GM23338 (cell line): ENCODE measurements at regions not wholly inside any gene's neighbourhood (a gene's known extent, or its start where the extent isn't known, plus 50 kb on each side); places are given as distances from the start of the nearest gene placed in this dataset.

Experiments
- ATAC-seq: fragments of 200-7000 bp; cut with Tn5 transposase; 3 replicates; pipeline ENCODE4 v1.9.1; 2020
- DNase-seq: peaks from one replicate; pipeline ENCODE4 v3.0.0-alpha.2; 2015; ENCODE audit warnings: low spot score
- H2AFZ ChIP-seq: fragments of 200-600 bp; sonication (generic); 2 replicates; pipeline ENCODE4 v1.8.0; 2016; ENCODE audit warnings: antibody characterized with exemption, mild to moderate bottlenecking, moderate library complexity
- H3F3A ChIP-seq: fragments of 200-600 bp; sonication (generic); replicated peaks from 2 replicates; pipeline ENCODE4 v1.8.0; 2017; ENCODE audit warnings: antibody characterized with exemption, mixed run types, low read depth
- H3K27ac ChIP-seq: fragments of 200-600 bp; sonication (generic); 2 replicates; pipeline ENCODE4 v1.6.1; 2016; ENCODE audit warnings: low read depth
- H3K27me3 ChIP-seq: fragments of 200-600 bp; sonication (generic); 2 replicates; pipeline ENCODE4 v1.8.0; 2016; ENCODE audit warnings: mild to moderate bottlenecking, mixed run types, moderate library complexity; ENCODE audit not compliant: insufficient read depth
- H3K36me3 ChIP-seq: fragments of 200-600 bp; sonication (generic); 2 replicates; pipeline ENCODE4 v1.8.0; 2016; ENCODE audit warnings: mild to moderate bottlenecking; ENCODE audit not compliant: insufficient read depth
- H3K4me1 ChIP-seq: fragments of 200-600 bp; sonication (generic); 2 replicates; pipeline ENCODE4 v1.8.0; 2016; ENCODE audit warnings: mild to moderate bottlenecking, moderate library complexity; ENCODE audit not compliant: insufficient read depth
- H3K4me2 ChIP-seq: fragments of 200-600 bp; sonication (generic); 2 replicates; pipeline ENCODE4 v1.7.1; 2017; ENCODE audit warnings: mixed run types
- H3K4me3 ChIP-seq: fragments of 200-600 bp; sonication (generic); 2 replicates; pipeline ENCODE4 v1.6.1; 2016; ENCODE audit warnings: mixed run types
- H3K79me2 ChIP-seq: fragments of 200-600 bp; sonication (generic); replicated peaks from 2 replicates; pipeline ENCODE4 v1.8.0; 2017; ENCODE audit warnings: mild to moderate bottlenecking; ENCODE audit not compliant: insufficient read depth
- H3K9me2 ChIP-seq: fragments of 200-600 bp; sonication (generic); 2 replicates; pipeline ENCODE4 v1.8.0; 2017; ENCODE audit not compliant: insufficient read depth
- H4K20me1 ChIP-seq: fragments of 200-600 bp; sonication (generic); replicated peaks from 2 replicates; pipeline ENCODE4 v1.8.0; 2017; ENCODE audit warnings: mild to moderate bottlenecking; ENCODE audit not compliant: insufficient read depth
- H3K27ac Mint-ChIP-seq: 2 replicates; pipeline ENCODE4 v1.8.0; 2020; ENCODE audit warnings: inconsistent platforms, mild to moderate bottlenecking, moderate library complexity, mixed read lengths
- H3K27me3 Mint-ChIP-seq: 3 replicates; pipeline ENCODE4 v1.8.0; 2022; ENCODE audit warnings: low read depth, mild to moderate bottlenecking, moderate library complexity, mixed read lengths, inconsistent platforms; ENCODE audit not compliant: insufficient read depth, poor library complexity
- H3K36me3 Mint-ChIP-seq: 3 replicates; pipeline ENCODE4 v1.8.0; 2021; ENCODE audit warnings: low read depth, mild to moderate bottlenecking, inconsistent platforms, moderate library complexity, mixed read lengths
- H3K4me1 Mint-ChIP-seq: 3 replicates; pipeline ENCODE4 v1.8.0; 2020; ENCODE audit warnings: mild to moderate bottlenecking, inconsistent platforms, mixed read lengths
- H3K4me3 Mint-ChIP-seq: 3 replicates; pipeline ENCODE4 v1.8.0; 2021; ENCODE audit warnings: moderate library complexity, mild to moderate bottlenecking, inconsistent platforms, mixed read lengths
- H3K9me3 Mint-ChIP-seq: 3 replicates; pipeline ENCODE4 v1.8.0; 2020; ENCODE audit warnings: moderate library complexity, mild to moderate bottlenecking, inconsistent platforms, mixed read lengths
- CREB1 ChIP-seq: fragments of 250-450 bp; sonication (Bioruptor Pico); IDR thresholded peaks from 2 replicates; pipeline ENCODE4 v1.5.0; 2020; ENCODE audit warnings: low read depth, mild to moderate bottlenecking, moderate library complexity
- EZH2 ChIP-seq: fragments of 200-600 bp; sonication (generic); IDR thresholded peaks from one replicate; pipeline ENCODE4 v1.8.0; 2017; ENCODE audit warnings: antibody characterized with exemption, mild to moderate bottlenecking, low read depth; ENCODE audit not compliant: unreplicated experiment
- EZH2phosphoT487 ChIP-seq: fragments of 200-600 bp; sonication (generic); IDR thresholded peaks from one replicate; pipeline ENCODE4 v1.8.1; 2018; ENCODE audit warnings: antibody characterized with exemption; ENCODE audit not compliant: unreplicated experiment
- JUNB ChIP-seq: IDR thresholded peaks from one replicate; pipeline ENCODE4 v1.6.1; 2016; ENCODE audit warnings: antibody characterized with exemption; ENCODE audit not compliant: unreplicated experiment
- NANOG ChIP-seq: IDR thresholded peaks from 2 replicates; pipeline ENCODE4 v1.6.1; 2016; ENCODE audit warnings: antibody characterized with exemption, borderline replicate concordance
- STAT1 ChIP-seq: IDR thresholded peaks from one replicate; pipeline ENCODE4 v1.6.1; 2016; ENCODE audit warnings: antibody characterized with exemption; ENCODE audit not compliant: unreplicated experiment
- TF ChIP-seq, protein P1 (sequence below): fragments of 250-450 bp; sonication (Bioruptor Pico); IDR thresholded peaks from 2 replicates; pipeline ENCODE4 v1.5.0; 2020; ENCODE audit warnings: mild to moderate bottlenecking, moderate library complexity
- TF ChIP-seq, protein P2 (sequence below): IDR thresholded peaks from one replicate; pipeline ENCODE4 v1.6.1; 2018; ENCODE audit warnings: antibody characterized with exemption; ENCODE audit not compliant: unreplicated experiment

DNA sequence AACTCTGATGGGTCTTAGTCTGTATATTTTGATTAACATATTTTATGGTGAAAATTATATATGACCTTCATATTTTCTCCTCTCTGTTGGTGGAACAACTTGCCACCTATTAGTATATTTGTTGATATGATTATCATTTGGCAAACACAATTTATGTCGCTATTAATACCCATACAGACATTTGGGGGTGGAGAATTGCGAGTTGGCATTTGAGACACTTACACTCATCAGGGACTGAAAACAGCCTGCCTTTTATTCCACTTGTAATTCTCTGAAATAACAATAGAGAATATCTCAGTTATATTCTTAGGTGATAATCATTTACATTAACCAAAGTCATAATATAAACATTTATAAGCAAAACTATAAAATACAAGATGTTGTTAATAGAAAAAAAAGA, 100.5 kb upstream of the RGS18 start:
- no peaks in the 10 kb centered on the region for H3F3A ChIP-seq
- H3K27ac Mint-ChIP-seq, result no peak overlapping the region

More for the DNA sequence above, 100.5 kb upstream of the RGS18 start:
- no peaks in the 10 kb centered on the region for H3K4me1 Mint-ChIP-seq
- no peak overlapping the region for H3K4me3 Mint-ChIP-seq
- no peaks in the 10 kb centered on the region for H3K27me3 Mint-ChIP-seq
- Histone ChIP-seq H2AFZ (no peak overlapping the region), H3K4me3 (no peak overlapping the region), H3K4me1 (no peaks in the 10 kb centered on the region), H3K9me2 (no peaks in the 10 kb centered on the region), H3K36me3 (no peaks in the 10 kb centered on the region), H3K27ac (no peak overlapping the region), H4K20me1 (no peaks in the 10 kb centered on the region), H3K4me2 (no peak overlapping the region), H3K27me3 (no peaks in the 10 kb centered on the region), H3K79me2 (no peaks in the 10 kb centered on the region)
- ATAC-seq (no peak), DNase-seq (no peak)
- H3K36me3 Mint-ChIP-seq, result no peaks in the 10 kb centered on the region
- no peak for TF ChIP-seq NANOG
- TF ChIP-seq EZH2phosphoT487, result no peak
- TF ChIP-seq EZH2, result no peak
- TF ChIP-seq, protein P1, sequence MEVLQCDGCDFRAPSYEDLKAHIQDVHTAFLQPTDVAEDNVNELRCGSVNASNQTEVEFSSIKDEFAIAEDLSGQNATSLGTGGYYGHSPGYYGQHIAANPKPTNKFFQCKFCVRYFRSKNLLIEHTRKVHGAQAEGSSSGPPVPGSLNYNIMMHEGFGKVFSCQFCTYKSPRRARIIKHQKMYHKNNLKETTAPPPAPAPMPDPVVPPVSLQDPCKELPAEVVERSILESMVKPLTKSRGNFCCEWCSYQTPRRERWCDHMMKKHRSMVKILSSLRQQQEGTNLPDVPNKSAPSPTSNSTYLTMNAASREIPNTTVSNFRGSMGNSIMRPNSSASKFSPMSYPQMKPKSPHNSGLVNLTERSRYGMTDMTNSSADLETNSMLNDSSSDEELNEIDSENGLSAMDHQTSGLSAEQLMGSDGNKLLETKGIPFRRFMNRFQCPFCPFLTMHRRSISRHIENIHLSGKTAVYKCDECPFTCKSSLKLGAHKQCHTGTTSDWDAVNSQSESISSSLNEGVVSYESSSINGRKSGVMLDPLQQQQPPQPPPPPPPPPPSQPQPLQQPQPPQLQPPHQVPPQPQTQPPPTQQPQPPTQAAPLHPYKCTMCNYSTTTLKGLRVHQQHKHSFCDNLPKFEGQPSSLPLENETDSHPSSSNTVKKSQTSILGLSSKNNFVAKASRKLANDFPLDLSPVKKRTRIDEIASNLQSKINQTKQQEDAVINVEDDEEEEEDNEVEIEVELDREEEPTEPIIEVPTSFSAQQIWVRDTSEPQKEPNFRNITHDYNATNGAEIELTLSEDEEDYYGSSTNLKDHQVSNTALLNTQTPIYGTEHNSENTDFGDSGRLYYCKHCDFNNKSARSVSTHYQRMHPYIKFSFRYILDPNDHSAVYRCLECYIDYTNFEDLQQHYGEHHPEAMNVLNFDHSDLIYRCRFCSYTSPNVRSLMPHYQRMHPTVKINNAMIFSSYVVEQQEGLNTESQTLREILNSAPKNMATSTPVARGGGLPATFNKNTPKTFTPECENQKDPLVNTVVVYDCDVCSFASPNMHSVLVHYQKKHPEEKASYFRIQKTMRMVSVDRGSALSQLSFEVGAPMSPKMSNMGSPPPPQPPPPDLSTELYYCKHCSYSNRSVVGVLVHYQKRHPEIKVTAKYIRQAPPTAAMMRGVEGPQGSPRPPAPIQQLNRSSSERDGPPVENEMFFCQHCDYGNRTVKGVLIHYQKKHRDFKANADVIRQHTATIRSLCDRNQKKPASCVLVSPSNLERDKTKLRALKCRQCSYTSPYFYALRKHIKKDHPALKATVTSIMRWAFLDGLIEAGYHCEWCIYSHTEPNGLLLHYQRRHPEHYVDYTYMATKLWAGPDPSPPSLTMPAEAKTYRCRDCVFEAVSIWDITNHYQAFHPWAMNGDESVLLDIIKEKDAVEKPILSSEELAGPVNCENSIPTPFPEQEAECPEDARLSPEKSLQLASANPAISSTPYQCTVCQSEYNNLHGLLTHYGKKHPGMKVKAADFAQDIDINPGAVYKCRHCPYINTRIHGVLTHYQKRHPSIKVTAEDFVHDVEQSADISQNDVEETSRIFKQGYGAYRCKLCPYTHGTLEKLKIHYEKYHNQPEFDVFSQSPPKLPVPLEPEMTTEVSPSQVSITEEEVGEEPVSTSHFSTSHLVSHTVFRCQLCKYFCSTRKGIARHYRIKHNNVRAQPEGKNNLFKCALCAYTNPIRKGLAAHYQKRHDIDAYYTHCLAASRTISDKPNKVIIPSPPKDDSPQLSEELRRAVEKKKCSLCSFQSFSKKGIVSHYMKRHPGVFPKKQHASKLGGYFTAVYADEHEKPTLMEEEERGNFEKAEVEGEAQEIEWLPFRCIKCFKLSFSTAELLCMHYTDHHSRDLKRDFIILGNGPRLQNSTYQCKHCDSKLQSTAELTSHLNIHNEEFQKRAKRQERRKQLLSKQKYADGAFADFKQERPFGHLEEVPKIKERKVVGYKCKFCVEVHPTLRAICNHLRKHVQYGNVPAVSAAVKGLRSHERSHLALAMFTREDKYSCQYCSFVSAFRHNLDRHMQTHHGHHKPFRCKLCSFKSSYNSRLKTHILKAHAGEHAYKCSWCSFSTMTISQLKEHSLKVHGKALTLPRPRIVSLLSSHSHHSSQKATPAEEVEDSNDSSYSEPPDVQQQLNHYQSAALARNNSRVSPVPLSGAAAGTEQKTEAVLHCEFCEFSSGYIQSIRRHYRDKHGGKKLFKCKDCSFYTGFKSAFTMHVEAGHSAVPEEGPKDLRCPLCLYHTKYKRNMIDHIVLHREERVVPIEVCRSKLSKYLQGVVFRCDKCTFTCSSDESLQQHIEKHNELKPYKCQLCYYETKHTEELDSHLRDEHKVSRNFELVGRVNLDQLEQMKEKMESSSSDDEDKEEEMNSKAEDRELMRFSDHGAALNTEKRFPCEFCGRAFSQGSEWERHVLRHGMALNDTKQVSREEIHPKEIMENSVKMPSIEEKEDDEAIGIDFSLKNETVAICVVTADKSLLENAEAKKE (CRISPR knock-in tag), result no peak
- TF ChIP-seq STAT1, result no peak
- TF ChIP-seq, protein P2, sequence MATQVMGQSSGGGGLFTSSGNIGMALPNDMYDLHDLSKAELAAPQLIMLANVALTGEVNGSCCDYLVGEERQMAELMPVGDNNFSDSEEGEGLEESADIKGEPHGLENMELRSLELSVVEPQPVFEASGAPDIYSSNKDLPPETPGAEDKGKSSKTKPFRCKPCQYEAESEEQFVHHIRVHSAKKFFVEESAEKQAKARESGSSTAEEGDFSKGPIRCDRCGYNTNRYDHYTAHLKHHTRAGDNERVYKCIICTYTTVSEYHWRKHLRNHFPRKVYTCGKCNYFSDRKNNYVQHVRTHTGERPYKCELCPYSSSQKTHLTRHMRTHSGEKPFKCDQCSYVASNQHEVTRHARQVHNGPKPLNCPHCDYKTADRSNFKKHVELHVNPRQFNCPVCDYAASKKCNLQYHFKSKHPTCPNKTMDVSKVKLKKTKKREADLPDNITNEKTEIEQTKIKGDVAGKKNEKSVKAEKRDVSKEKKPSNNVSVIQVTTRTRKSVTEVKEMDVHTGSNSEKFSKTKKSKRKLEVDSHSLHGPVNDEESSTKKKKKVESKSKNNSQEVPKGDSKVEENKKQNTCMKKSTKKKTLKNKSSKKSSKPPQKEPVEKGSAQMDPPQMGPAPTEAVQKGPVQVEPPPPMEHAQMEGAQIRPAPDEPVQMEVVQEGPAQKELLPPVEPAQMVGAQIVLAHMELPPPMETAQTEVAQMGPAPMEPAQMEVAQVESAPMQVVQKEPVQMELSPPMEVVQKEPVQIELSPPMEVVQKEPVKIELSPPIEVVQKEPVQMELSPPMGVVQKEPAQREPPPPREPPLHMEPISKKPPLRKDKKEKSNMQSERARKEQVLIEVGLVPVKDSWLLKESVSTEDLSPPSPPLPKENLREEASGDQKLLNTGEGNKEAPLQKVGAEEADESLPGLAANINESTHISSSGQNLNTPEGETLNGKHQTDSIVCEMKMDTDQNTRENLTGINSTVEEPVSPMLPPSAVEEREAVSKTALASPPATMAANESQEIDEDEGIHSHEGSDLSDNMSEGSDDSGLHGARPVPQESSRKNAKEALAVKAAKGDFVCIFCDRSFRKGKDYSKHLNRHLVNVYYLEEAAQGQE, result no peak
- TF ChIP-seq CREB1 (CRISPR knock-in tag), result no peak
- TF ChIP-seq JUNB, result no peak
- H3K9me3 Mint-ChIP-seq, result no peaks in the 10 kb centered on the region
